ENCODE measurements at regions not wholly inside any gene's neighbourhood (a gene's known extent, or its start where the extent isn't known, plus 50 kb on each side); places are given as distances from the start of the nearest gene placed in this dataset.

DNA sequence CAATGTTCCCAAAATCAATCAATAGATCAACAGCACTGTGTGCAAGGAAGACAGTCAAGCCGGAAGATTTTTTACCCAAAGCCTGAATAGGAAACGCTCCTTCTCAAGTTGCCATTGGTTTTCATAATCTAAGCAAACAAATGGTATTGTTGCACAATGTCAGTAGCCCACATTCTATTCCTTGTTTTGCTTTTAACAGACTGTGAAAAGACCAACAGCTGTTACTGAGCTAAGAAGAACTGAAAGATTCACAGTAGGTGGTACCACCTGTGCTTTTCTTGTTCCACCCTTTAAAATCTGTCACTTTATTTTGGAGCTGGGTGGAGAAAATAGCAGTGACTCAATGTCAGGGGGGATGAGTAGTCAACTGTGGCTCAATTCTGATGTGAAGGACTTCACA lies 357.5 kb upstream of the CADM2 start:
- TF ChIP-seq, protein P1, sequence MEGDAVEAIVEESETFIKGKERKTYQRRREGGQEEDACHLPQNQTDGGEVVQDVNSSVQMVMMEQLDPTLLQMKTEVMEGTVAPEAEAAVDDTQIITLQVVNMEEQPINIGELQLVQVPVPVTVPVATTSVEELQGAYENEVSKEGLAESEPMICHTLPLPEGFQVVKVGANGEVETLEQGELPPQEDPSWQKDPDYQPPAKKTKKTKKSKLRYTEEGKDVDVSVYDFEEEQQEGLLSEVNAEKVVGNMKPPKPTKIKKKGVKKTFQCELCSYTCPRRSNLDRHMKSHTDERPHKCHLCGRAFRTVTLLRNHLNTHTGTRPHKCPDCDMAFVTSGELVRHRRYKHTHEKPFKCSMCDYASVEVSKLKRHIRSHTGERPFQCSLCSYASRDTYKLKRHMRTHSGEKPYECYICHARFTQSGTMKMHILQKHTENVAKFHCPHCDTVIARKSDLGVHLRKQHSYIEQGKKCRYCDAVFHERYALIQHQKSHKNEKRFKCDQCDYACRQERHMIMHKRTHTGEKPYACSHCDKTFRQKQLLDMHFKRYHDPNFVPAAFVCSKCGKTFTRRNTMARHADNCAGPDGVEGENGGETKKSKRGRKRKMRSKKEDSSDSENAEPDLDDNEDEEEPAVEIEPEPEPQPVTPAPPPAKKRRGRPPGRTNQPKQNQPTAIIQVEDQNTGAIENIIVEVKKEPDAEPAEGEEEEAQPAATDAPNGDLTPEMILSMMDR (conservative IDR thresholded peaks at IDR 0.05 in 1 of 2, IDR thresholded peaks at IDR 0.05 in 1 of 2; ENCODE audit: extremely low read depth in 1 of 2, insufficient read depth in 1 of 2, low read depth in 1 of 2, low read length in 2 of 2): no peak
- no peak for TF ChIP-seq EZH2 (IDR thresholded peaks at IDR 0.05; ENCODE audit: borderline replicate concordance, low read length)
